Activated CD4-positive, alpha-beta T cell treated with anti-CD3 and anti-CD28 coated beads, Interleukin-2, amount 50 U/mL, for 24 hours (primary cell): ENCODE measurements at regions not wholly inside any gene's neighbourhood (a gene's known extent, or its start where the extent isn't known, plus 50 kb on each side); places are given as distances from the start of the nearest gene placed in this dataset.

ENCODE experiments used
- DNase-seq, 2 donors: peaks; one replicate each; pipeline ENCODE4 v3.0.0-alpha.2; 2020; ENCODE audit warnings: low read depth in 1 of 2, low spot score in 1 of 2

DNA sequence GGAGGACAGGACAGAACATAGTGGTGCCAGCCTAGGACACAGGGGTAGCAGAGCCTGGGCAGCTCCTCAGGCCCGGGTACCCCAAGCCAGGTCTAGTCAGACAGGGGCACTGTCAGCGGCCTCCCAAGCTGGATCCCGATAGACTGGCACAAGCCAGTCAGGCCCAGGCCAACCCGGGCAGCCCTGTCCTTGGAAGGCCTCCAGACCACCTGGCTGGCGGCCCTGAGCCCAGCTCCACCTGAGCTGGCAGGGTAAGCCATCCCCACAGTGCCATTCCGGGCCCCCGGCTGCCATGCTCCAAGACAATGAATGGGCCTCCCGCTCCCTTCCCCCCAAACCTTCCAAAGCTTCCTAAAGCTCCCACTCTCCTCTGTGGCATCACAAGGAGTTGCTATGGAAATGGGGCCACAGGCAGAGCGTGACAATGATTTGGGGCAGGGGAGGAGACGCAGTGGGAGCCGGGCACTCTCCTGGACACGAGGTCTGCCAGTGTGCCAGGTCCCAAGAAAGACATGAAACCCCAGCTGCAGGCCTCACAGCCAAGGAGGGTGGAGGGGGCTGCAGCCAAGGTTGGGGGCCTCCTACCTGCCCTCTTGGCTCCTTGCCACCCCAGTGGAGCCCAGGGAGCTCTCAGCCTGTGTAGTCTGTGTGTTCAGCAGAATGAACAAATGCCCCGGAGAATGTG lies 165.6 kb upstream of the LINGO1 start:
- DNase-seq: no peak

GRCh38 chr15:77797270-77797669 lies 164.6 kb upstream of the LINGO1 start:
- no peak for DNase-seq

DNA sequence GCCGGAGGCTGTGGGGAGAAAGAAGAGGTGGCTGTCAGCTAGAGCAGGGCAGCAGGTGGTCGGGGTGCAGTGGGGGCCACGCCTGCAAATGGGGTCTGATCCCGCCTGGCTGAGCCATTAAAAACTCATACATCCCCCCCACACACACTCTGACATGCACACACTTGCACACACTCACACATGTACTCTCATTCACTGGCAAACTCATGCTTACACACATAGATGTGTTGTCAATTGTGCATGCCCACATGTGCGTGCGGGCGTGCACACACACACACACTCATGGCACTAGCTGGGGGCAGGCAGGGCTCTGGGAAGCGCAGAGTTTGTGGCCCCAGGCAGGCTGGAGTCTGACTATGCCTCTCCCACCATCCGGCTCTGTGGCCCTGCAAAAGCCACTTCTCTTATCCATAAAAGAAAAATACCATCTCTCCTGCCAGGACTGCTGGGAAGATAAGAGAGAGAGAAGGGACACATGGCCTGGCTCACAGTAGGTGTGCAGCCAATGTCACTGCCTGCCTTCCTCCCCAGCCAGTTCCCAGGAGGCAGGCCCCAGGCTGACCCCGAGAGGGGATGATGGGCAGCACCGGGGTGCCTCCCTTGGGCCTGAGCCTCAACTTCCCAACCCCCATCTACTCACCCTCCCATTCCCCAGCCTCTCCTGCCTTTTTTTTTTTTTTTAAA lies 163.5 kb upstream of the LINGO1 start:
- DNase-seq: no peak

DNA sequence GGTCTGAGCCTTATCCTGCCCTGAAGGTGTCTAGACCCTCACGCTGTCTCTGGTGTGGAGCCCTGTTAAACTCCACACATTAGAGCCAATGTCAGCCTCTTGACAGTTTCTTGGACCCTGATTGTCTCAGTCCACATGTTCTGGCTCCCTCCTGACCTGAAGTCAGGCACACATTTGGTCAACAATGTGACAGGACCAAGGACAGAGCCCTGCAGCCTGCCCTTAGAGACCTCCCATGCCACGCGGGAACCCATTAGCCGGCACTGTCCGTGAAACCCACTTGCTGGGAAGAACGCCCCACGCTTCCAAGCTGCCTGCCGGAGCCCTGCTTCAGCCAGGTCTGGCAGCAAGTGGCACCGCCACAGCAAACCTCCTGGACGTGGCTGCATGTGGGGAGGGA lies 162.7 kb upstream of the LINGO1 start:
- DNase-seq: no peak

GRCh38 chr15:77791941-77792340 lies 159.2 kb upstream of the LINGO1 start:
- DNase-seq: no peak

DNA sequence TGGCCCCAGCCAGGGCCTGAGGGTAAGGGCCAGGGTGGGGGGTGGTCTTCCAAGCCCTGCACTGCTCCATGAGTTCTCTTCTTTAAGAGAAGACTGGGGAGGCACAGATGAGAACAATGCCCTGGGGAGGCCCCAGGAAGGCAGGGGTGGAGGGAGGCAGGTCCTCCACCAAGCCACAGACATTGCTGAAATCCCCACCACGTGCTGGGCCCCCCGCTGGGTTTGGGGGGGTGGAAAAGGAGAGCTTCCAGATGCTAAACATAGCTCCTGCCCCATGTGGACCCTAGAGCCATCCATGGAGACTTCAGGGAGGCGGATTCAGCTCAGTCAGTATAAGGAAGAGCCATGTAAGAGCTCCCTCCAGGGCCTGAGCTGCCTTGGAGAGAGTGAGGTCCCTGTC lies 157.8 kb upstream of the LINGO1 start:
- DNase-seq: no peak

- no peak for DNase-seq
Observed at GRCh38 chr15:77786956-77787355, 154.2 kb upstream of the LINGO1 start.

- no peak for DNase-seq
Observed at GRCh38 chr15:77786181-77786890, 153.6 kb upstream of the LINGO1 start.

GRCh38 chr15:77784361-77785292 lies 151.9 kb upstream of the LINGO1 start:
- peak in 1 of 2 donors; percentile 7 for DNase-seq

DNA sequence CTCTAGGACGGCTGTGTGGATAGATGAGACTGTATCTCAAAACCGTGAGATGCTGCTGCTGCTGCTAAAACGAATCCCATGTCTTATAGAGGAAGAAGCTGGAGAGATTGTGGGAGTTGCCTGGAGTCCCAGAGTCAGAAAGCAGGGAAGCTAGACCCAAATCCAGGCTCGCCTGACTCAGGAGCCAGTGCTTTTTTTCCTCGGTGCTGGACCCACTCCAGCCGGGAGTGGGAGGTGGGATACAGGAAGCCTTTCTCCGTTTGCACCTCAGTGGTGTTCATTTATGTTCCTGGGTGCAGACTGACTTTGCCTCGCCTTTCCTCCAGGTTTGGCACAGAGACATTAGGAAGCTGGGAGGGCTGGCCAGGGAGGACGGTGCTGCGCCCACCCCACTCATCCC lies 150.9 kb upstream of the LINGO1 start:
- DNase-seq: no peak

DNA sequence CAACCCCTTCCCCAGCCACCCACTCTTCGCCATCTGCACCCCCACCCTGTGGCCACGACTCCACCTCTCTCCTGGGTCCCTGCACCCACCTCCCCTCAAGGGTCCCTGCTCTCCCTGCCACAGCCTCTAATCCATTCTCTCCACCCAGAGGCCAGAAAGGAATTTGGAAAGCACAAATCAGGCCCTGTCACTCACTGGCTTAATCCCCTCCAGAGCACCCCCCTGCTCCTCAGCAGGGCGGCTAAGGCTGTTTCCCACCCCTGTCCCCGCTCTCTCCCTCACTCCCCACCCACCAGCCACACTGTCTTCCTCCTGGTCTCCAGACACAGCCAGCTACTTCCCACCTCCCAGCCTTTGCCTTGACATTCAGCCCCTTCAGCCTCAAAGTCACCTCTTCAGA lies 150.0 kb upstream of the LINGO1 start:
- DNase-seq: no peak

GRCh38 chr15:77781946-77782240 lies 149.2 kb upstream of the LINGO1 start:
- DNase-seq: no peak

DNA sequence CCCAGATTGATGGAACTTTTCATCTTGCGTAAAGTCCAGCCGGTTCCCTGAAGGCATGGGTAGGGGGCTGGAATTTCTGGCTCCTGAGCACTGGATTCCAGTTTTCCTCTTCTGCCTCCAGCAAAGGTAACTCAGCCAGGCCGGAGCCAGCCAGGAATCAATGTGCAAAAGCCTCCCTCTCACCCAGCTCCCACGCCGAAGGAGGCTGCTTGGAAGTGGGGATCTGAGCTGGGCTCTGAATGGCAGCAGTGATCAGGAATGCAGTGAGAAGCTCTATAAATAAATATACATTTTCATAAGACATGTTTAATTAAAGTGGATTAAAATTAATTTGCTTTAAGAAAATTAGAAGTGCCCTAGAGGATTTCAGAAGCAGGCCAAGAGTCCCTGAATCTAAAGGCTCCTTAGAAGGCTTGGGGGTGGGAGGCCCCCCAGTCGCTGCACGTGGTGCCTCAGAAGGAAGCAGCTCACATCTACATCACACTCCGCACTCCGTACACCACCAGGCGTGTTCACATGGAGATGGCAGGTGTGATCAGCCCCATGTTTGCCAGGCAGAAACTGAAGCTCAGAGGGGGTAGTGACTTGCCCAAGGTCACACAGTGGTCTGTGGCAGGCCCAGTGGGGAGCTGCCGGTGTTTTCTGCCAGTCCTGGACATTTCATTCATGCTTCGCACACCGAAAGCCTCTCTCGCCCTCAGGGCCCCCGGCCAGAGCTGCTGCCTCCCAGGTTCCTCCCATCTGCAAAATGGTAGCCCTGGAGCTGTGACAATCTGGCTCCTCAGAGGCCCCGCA lies 148.6 kb upstream of the LINGO1 start:
- no peak for DNase-seq

GRCh38 chr15:77778802-77779201 lies 146.1 kb upstream of the LINGO1 start:
- no peak for DNase-seq

- no peak for DNase-seq
Observed at GRCh38 chr15:77775837-77776236, 143.1 kb upstream of the LINGO1 start.

- DNase-seq: no peak
Observed at GRCh38 chr15:77775373-77775772, 142.7 kb upstream of the LINGO1 start.

DNA sequence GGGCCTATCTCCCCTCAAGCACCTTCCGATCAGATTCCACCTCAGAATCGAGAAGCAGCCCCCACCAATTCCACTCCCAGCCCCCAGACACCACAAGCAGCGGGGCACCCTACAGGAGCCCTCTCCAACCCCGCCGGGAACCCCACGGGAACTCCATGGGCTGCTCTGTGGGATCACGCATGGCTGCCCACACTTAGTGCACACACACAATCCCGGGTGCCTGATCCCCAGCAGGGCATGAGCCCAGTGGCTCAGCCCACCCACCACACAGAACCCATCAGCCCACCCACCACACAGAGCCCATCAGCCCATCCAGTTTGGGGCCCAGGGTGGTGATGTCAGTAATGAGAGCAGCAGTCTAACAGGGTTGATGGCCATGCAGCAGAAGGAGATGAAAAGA lies 141.6 kb upstream of the LINGO1 start:
- DNase-seq: no peak

- DNase-seq: no peak
Observed at GRCh38 chr15:77773903-77774302, 141.2 kb upstream of the LINGO1 start.

- DNase-seq: no peak
Observed at GRCh38 chr15:77772641-77773402, 140.1 kb upstream of the LINGO1 start.

- DNase-seq: no peak
Observed at GRCh38 chr15:77771616-77772015, 138.9 kb upstream of the LINGO1 start.
